NOMO-1 treated with dmso at 0.1 percent for 144 hours (cell line): ENCODE measurements at regions not wholly inside any gene's neighbourhood (a gene's known extent, or its start where the extent isn't known, plus 50 kb on each side); places are given as distances from the start of the nearest gene placed in this dataset.

ENCODE experiments used
- DNase-seq: peaks from one replicate; lab custom pipeline; 2025; ENCODE audit not compliant: unreplicated experiment; lab: John Stamatoyannopoulos, UW

DNA sequence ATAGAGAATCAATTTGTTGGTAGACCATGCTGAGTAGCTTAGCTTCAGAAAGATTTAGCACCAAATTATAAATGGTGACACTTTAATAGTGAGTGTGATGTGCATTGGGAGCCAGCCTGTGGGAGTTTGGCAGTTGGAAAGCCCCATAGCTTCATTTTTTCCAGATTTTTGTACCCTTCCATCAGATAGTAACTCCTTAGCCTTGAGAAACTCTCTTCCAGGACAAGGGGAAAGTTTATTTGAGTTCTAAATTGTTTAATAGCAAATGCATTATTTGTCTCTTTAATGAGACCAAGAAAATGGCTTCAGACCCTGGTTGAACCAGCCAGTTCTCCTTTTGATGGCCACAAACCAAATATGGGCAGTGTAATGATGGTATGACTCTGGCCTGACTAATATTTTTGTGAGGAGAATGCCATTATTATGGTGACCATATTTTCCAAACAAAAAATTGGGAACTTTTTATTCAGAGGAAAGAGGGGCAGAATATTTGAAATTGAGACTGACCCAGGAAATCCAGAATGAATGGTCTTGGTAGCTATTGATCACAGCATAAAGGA lies 49.8 kb downstream of the PLCE1 start:
- DNase-seq = no peak

- no peak for DNase-seq
Measured at GRCh38 chr10:94046098-94046497, 52.4 kb downstream of the PLCE1 start.

GRCh38 chr10:94047293-94047692 lies 53.6 kb downstream of the PLCE1 start:
- no peak for DNase-seq

DNA sequence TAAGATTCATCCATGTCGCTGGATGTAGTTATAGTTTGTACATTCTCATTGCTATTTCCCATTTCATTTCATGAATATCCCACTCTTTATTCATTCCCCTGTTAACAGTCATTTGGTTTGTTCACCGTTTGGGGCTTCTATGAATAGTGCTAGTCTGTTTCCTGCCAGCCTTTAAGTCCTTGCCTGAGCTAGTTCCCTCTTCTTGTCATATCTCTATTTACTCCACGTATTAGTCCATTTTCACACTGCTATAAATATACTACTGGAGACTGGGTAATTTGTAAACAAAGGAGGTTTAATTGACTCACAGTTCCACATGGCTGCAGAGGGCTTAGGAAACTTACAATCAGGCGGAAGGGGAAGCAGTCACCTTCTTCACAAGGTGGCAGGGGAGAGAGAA lies 56.2 kb downstream of the PLCE1 start:
- no peak for DNase-seq

DNA sequence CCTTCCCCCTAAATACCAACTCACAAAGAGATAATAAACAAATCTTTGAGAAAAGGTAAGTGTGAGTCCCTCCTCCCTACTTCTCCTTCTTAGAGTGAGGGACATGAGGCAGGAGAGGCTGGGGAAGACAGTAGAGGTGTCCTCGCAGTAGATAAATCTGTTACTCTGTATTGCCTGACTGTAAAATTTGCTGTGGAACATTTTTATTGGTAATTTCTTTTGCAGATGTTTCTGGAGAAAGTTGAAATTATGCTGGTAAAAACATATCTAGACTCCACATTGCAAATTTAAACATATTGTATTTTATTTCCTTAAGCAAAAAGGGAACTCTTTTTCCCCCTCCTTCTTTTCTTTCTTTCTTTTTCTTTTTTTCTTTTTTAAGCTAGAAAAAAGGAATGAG lies 58.5 kb downstream of the PLCE1 start:
- DNase-seq = no peak

GRCh38 chr10:94052866-94053791 lies 59.4 kb downstream of the PLCE1 start:
- no peak for DNase-seq

DNA sequence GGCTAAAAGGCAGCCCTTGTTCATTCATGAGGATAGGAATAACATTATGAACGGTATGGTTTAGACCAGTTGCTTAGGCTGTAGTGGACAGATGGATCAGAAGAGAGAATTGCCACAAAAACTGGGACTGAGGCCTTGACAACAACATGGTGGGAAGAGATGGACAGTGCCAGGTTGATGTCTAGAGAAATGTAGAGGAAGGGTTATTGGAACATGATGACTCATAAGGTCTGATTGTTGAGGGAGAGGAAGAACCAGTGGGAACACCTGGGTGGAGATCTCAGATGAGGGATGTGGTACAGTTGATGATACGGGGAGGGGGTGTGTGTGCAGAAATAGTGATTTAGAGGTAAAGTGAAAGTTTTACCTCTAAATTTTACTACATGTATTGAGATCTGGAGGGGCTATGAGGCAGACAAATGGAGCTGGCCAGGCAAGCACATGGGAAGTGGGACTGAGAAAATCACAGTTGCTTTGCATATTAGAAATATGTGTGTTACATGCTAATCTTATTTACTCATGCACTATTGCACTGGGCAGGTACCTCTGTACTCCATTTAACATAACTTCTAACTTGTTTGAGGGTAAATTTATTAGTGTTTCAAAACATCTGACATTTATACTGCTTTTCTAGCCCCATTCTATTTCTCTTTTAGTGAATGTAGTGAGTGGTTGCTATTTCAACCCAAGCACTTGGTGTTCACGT lies 65.6 kb downstream of the PLCE1 start:
- no peak for DNase-seq

- DNase-seq = no peak
Measured at GRCh38 chr10:94061026-94061425, 67.3 kb downstream of the PLCE1 start.

DNA sequence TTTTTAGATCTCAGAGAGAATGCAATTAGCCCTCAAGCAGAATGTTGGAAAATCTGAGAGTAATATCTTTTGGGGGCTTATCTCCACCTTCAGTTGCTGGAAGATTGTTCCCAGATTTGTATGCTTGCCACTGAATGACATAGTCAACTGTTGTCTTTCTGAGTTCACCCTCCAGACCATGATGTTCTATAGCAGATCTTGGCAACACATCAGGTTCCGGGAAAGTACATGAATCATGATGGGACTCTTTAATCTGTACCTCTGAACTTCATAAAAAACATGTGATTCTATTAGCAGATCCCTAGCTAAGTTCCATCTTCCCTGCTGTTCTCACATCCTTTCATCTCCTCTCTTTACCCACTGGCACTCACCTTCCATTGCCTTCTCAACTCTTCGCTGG lies 68.9 kb downstream of the PLCE1 start:
- DNase-seq = no peak

DNA sequence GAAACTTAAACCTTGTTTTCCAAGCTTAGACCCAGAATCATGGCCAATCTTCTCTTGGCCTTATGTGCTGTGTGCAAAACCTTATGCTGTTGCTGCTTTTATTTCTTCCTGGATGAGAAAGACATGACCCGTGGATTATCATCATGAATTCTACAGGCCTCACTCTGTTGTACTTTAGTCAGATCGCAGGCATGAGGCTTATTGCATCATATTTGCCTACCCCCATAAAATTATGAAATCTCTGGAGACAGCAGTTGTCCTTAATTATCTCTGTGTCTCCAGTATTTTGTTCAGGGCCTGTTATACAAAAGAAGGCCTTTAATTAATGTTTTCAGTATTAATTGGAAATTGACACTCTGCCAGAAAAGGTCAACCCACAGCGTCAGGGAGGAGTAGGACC lies 71.6 kb downstream of the PLCE1 start:
- DNase-seq = no peak

DNA sequence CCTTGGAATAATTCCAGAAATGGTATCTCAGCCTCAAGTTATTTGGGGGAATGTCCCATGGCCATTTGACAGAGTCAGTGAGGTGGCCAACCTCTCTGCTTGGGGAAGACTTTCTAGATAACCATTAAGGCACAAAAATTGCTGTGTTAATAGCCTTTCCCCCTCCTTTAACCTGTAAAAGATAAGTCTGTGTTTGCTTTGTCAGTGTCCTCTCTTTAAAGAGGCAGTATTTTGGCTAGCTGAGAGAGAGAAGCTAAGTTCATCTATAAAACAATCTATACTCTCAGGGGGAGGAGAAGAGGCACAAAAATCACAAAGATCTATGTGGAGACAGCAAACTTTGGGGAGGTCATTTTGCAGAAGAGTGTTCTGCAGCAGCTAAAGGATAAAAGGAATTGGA lies 72.1 kb downstream of the PLCE1 start:
- no peak for DNase-seq

GRCh38 chr10:94066411-94066810 lies 72.7 kb downstream of the PLCE1 start:
- no peak for DNase-seq

- DNase-seq = no peak
Measured at GRCh38 chr10:94069884-94070283, 76.2 kb downstream of the PLCE1 start.

DNA sequence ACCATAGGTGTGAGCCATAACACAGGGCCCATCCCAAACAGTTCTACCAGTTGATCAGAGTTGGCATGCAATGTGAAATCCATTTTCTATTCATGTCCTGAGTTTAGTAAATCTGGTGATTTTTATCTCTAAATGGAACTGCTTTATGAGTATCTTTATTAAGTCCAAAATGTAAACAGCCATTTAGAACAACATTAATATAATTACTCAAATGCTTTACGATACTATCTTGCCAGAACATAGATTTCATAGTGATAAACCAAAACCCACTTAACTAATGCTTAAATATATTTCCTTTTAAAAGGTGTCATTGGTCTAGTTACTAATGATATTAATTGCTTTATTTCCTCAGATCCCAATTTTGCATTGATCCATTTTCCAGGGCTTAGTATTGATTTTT lies 80.7 kb downstream of the PLCE1 start:
- no peak for DNase-seq

DNA sequence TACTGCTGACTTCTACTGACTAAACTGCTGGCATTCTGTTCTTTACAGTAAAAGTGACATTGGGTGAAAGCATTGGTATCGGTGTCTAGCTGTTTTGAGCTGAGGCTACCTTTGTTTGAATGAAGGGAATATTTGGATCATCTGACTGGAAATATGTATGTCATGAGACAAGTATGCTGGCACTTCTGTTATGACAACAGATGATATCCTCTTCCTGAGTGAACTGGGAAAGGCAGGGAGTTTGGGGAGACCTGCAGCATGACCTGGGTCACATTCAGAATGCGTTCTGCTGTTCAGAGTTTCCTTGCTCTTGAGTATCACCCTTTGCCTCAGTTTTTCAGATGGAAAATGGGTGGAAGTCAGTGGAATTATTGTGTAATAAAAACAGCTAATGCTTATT lies 81.8 kb downstream of the PLCE1 start:
- no peak for DNase-seq

DNA sequence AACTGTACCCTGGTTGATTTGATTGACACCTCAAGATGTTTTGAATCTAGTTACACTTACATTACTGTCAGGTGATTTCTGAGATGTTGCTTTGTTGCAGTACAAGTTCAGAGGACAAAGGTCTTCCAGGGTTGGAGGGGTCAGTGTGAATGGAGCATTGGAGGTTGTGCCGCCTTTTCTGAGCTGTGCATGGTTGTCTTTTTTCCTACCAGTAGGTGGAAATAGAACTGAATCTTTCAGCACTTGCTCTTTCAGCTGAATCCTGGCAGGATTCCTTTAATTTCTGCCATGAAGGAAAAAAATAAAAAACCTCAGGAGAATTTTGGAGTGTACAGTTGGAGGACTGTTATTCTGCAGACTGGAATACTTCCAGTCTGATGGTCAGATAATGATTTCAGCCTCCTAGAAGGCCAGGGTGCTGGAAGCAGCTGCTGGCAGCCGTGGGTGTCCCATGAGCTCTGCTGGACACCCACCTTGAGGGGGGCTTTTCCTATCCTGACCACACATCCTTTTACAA lies 82.7 kb downstream of the PLCE1 start:
- DNase-seq = no peak

- DNase-seq = no peak
Measured at GRCh38 chr10:94077042-94077441, 83.3 kb downstream of the PLCE1 start.

DNA sequence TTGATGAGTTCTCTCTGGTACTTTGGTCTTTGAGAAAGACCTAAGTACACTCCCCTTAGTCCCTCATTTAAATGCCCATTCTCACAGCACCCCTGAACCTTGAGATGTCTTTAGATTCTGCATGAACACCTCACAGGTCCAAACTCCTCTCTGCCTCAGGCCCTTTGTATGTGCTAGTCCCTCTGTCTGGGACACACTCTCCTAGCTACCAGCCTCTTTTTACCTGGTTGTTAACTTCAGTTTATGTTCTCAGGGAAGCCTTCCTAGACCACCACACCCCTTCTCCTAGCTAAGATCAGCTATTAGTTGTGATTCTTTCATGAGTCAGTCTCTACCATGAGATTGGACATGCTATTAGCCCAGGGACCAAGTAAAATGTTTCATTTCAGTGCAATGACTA lies 86.4 kb downstream of the PLCE1 start:
- DNase-seq = no peak

GRCh38 chr10:94083662-94084265 lies 90.0 kb downstream of the PLCE1 start:
- DNase-seq = no peak

- DNase-seq = no peak
Measured at GRCh38 chr10:94084344-94084743, 90.6 kb downstream of the PLCE1 start.

DNA sequence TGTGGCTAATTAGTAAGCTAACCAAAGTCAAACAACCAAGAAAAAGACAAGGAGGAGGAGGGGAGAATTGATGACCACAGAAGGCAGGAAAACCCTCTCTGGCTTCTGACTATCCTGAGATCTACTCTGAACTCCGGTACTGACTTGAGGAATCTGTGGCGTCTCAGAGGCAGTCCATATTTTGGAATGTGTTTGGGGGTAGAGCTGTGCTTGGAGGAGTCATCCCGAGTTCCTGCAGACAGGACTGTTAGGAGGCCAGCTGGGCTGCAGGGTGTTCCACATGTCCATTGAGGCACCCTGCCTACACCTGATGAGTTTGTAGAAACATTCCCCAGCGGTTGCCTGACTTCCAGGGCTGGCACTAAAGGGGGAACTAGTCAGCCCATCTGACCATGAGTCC lies 91.6 kb downstream of the PLCE1 start:
- DNase-seq = no peak
